Stimulated activated CD4-positive, alpha-beta T cell treated with anti-CD3 and anti-CD28 coated beads, Interleukin-12 subunit alpha, Interleukin-12 subunit beta, amount 100 ng/mL, for 24 hours (primary cell): ENCODE measurements at regions not wholly inside any gene's neighbourhood (a gene's known extent, or its start where the extent isn't known, plus 50 kb on each side); places are given as distances from the start of the nearest gene placed in this dataset.
"Not testable (repeated sequence)": the region's sequence is repeated elsewhere in the genome, so short reads cannot be mapped to it uniquely, and the experiment has no call there.

Source experiments
- DNase-seq, 2 experiments: peaks; one replicate each; pipeline ENCODE4 v3.0.0-alpha.2; 2020; ENCODE audit warnings: low read depth in 2 of 2

DNA sequence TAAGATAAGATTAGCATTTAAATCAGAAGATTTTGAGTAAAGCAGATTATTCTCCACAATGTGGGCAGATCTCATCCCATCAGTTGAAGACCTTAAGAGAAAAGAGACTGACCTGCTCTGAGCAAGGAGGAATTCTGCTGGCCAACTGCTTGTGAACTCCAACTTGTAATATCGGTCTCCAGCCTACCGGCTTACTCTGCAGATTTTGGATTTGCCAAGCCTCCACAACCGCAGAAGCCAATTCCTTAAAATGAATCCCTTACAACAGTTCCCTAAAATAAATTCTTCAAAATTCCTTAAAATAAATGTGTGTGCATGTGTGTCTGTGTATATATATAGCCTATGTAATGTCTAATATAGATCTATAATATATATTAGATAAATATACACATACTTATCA, 107.4 kb upstream of the KLF13 start:
- no peak for DNase-seq

DNA sequence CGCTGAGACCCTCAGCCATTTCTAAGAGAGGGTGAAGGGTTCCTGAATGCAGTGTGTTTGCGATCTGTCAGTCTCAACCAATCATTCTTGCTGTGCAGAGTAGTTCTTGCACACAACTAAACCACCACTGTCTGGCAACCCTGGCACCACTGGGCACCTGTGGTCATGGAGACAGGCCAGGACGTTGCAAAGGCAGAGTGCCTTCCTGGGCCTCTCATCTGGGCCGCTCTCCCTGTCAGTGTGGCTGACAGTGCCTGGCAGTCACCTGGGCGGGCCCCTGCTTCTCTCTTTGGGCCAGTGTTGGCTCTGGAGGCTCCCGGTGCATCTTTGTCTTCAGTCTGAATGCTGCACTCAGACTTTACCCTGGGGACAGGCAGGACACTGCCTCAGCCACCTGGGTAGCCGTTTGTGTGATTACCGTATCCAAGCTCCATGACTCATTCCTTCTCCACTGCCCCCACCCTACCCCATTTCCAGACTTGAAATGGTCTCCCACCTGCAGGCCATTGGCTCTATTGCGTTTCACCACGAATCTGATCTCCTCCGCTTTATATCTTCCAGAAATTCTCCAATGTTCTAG, 104.6 kb upstream of the KLF13 start:
- DNase-seq: no peak

DNA sequence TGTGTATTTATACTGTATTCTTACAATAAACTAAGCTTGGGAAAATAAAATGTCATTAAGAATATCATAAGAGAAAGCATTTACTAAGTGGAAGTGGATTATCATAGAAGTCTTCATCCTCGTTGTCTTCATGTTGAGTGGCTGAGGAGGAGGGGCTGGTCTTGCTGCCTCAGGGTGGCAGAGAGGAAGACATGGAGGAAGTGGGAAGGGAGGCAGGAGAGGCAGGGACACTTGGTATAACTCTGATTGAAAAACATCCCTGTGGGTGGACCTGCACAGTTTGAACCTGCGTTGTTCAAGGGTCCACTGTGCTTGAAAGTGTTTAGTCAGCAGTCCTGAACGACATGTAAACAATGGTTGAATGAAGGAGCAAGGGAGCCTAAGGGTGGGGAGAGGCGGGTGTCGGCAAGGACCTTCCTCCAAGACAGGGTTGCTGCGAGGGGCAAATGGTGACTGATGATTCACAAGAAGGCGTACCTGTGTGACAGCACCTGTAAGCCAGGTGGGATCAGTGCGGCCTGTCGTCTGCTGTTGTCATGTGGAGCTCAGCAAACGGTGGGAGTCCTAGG, 103.8 kb upstream of the KLF13 start:
- no peak for DNase-seq

DNA sequence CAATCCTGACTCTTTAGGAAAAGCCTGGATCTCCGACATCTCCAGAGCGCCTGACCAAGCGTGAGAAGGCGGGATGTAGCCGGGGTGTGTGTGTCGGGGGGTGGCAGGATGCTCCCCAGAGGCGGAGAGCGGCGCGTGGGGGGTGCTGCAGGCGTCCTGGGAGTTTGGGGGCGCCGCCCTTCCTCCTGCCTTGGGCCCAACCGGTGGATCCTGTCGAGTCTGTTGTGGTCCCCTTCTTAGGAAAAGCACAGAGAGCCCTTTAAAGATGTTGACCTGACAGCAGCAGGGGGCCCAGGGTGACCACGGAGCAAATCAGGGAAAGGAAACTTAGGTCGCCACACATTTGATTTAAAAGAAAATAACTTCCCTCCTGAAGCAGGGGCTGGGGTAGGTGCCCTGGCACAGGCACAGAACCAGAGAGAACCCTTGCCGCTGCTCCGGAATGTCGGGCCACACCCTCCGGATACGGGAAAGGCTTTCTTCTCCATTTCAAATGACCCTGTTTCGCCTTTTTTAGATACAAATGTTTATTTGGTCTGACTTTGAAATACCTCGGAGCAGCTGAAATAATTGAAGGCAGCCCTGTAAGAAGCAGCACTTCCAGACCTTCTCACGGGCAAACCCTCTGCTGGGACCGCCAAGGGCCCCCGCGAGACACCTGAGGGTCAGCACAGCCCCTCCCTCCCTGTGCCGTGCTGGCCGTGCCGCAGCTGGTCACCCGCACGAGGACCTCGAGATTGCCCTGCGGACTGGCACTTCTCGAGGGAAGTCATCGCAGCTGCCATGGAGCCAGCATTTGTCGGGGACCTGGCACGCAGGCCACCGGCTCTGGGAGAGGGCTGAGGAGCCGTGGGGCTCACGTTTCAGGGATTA, 102.9 kb upstream of the KLF13 start:
- no peak for DNase-seq

DNA sequence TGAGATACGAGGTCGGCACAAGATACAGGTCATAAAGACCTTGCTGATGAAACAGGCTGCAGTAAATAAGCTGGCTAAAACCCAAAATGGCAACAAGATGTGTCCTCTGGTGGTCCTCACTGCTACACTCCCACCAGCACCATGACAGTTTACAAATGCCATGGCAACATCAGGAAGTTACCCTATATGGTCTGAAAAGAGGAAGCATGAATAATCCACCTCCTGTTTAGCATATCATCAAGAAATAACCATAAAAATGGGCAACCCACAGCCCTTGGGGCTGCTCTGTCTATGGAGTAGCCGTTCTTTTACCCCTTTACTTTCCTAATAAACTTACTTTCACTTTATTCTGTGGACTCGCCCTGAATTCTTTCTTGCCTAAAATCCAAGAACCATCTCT, 102.0 kb upstream of the KLF13 start:
- DNase-seq: not testable (repeated sequence)

DNA sequence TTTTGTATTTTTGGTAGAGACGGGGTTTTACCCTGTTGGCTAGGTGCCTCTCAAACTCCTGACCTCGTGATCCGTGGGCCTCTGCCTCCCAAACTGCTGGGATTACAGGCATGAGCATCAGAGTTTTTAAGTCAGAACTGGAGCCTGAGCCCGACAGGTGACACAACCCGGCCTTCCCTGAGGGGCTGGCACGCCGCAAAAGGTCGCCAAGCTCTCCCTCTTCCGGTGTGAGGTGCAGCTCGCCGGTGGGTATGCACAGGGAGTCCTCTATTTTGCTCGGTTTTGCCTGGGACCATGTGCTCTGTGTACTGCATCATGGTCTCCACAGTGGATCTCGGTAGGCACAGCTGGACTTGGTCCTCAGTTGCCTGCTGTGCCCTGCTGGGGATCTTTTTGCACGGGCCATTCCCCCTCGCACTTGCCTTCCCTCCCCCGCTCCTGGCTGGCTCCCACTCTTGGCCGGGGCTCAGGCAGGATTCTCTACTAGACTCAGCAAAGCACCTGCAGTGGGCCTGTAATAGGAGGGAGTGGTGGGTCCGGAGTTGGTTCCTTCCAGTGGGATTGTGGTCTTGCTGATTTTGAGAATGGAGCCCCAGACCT, 101.2 kb upstream of the KLF13 start:
- no peak for DNase-seq

DNA sequence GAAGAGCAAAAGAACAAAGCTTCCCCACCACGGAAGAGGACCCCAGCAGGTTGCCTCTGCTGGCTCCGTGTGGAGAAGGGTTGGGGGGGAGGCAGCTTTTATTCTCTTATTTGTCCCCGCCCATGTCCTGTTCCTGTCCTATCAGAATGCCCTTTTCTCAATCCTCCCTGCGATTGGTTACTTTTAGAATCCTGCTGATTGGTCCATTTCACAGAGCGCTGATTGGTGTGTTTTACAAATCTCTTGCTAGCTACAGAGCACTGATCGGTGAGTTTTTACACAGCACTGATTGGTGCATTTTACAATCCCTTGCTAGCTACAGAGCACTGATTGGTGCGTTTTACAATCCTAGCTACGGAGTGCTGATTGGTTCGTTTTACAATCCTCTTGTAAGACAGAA, 100.6 kb upstream of the KLF13 start:
- no peak for DNase-seq

DNA sequence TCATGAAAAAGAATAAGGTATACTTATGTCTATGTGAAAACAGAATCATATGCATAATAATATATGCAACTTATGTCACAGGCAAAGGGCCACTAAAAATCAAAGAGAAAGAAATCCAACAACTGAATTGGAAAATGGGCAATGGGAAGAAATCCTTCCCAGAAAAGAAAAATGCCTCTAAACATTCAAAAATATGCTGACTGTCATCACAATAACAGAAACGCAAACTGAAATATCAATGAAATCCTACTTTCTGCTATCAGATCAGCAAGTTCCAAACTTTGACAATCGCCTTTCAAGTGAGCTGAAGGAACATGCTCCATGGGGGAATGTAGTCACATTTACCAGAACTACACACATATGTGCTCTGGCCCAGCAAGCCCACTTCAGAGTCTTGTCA, 99.4 kb upstream of the KLF13 start:
- no peak for DNase-seq

DNA sequence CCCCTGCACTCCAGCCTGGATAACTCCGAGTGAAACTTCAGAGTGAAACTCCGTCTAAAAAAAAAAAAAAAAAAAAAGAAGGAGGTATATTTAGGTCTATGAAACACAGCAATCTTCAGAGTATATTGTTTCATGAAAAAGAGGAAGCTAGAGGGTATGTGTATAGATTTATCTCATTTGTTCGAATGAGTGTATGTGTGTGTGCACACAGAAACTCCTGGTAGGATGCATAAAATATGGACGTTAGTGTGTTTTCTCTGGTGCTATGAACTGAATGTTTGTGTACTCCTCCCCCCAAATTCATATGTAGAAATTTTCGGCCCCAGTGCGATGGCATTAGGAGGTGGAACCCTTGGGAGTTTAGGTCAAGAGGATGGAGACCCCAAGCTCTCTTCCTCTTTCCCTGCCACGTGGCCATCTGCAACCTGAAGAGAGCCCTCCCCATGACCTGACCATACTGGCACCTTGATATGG, 98.6 kb upstream of the KLF13 start:
- no peak for DNase-seq

DNA sequence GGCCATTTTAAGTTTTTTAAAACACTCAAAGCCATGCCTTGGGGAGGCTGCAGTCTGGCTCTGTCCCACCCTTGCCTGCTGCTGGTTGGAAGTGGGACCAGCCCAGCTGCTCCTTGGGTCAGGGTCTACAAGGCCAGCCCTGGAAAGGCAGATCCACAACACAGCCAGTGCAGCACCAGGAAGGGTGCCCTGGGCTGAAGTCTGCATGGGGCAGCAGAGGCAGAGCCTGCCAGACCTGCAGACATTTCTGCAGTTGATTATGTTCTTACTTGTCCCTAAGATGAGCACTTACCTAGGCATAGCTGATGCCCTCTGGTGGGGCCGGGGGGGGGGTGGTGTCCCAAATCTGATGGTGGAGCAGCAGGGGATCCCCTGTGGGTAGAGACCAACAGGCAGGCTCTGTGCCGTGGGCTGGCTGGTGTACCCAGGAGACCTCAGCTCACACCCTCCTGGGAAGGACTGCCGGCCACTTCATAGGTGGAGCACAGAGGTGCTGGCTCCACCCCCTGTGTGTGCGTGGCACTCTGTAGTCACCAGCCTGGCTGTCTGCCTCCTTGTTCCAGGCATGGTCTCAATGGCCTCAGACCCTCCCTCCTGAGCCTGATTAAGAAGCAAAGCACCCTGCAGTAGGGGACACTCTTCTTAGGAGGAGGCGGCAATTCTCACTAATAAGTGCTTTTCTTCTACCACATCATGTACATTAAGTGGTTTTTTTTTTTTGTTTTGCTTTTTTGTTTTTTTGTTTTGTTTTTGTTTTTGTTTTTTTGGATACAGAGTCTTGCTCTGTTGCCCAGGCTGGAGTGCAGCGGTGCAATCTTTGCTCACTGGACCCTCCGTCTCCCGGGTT, 97.4 kb upstream of the KLF13 start:
- DNase-seq: no peak

DNA sequence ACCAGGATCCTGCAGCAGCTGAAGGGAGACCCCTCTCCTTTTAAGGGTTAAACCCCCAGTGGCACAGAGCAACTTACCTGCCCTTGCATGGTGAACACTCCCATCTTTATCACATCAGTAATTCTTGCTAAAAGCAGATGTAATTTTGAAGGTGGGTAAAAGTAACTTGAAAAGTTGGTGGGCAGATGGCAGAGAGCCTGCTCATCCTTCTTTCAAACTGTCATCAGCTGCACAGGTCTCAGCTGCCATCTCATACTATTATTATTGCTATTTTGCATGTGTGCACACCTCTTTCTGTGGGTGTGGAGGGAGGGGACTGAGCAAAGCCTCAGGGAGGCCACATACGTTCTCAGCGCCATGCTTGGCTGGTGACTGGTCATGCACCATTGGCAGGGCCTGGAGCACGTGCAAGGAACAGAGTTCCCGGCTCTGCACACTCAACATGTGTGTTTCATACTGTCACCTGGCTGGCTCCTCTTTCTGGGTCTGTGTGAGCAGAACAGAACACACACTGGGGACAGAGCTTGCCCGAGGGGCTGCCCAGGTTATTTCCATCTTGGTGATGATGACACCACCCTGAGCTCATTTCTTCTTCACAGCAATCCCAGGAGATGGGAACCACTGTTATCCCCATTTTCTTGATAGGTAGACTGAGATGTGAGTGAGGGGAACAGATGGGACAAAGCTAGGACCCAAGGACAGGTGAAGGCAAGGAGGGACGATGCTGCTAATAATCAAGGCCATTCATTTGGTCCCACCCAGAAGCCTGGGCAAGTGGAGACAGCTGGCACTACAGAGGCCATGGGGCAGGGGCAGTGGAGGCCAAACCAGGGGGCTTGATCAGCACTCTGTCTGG, 95.8 kb upstream of the KLF13 start:
- no peak for DNase-seq

DNA sequence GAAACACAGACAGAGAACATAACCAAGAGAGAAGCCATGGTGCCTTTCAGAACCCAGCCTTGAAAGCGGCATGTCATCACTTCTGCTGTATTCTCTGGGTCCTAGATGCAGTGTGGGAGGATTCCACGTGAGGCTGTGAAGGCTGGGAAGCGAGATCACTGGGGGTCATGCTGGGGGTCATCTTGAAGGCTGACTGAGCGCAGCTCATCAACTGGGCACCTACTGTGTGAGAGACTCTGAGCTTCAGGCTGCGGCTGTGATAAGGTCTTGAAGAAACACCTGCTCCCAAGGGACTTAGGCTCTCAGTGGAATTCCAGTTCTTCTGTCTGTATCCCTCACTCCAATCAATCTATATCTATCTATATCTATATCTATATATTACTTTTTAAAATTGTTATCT, 91.8 kb upstream of the KLF13 start:
- DNase-seq: no peak

DNA sequence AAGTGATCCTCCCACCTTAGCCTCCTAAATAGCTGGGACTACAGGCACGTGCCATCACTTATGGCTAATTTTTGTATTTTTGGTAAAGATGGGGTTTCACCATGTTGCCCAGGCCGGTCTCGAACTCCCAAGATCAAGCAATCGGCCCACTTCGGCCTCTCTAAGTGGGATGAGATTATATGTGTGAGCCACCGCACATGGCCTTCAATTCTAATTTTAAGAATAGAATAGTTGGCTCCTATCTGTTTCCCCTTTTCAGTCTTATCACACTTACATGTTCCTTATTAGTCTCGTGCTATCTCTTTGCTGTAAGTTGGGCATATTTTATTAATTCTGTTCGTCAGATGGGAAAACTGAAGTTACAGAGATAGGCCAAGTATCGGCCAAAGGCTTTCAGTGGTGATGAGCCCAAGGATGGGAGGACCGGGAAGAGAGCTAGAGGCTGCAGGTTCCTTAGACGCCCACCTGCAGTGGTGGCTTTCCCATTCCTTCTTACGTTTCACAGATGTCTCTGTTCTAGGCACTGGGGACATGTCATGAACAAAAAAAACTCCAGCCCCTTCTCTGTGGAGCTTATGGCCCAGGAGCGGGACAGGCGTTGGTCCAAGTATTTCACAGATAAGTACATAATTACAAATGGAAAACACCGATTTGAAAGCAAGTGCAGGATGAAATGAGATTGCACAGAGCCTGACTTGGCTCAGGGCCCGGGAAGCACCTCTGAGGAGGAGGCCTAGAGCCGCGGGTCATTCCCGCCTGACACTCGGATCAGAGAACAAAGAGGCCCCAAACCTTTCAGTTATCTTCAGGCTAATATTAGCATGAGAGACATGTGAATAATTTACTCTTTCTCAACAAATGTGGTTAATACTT, 91.1 kb upstream of the KLF13 start:
- DNase-seq: no peak

DNA sequence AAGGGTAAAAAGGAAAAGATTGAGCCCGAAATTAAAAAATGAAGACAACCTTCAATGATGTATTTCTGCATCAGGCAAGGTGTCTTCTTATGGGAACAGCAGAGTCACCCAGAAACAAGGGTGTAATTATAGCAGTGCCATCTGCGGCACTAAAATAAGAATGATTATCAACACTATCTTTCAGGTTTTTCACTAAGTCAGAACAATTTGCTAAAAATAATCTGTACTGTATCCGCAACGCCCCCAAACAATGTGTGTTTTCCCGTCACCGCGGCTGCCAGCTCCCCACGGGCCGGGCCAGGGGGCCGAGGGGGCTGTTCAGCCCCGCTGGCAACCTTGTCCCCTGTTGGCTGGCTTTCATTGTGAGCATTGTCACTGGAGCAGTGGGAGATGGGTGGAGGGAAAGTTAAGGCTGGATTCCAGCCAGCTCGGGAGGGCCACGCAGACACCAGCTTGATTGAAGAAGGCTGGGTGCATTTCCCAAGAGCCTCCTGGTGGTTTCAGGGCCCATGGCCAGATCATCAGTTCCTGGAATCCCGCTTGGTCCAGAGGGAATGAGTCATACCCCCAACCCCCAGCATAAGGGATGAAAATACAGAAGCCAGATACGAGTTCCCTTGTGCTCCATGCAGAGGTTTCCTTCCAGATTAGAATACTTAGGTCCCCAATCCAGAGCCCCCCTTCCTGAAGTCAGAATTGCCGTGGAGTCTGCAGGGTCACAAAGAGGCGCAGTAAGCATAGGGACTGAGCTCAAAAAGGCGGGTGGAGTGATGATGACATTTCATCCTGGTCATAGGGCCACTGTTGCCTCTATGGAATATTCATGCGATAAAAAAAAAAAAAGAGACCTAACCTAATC, 90.2 kb upstream of the KLF13 start:
- no peak for DNase-seq

DNA sequence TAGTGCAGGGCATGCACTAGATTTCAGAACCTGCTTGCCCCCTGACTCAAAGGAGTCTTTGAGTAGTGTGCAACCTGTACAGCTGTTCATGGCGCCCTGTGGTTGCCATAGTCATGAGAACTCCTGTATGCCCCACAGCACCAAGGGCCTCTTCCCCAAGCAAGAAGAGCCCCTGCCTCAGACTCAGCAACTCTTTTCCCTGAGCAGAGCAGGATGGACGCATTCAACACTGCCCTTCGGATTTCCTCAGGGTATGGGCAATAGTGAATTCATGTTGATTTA, 89.7 kb upstream of the KLF13 start:
- DNase-seq: no peak

DNA sequence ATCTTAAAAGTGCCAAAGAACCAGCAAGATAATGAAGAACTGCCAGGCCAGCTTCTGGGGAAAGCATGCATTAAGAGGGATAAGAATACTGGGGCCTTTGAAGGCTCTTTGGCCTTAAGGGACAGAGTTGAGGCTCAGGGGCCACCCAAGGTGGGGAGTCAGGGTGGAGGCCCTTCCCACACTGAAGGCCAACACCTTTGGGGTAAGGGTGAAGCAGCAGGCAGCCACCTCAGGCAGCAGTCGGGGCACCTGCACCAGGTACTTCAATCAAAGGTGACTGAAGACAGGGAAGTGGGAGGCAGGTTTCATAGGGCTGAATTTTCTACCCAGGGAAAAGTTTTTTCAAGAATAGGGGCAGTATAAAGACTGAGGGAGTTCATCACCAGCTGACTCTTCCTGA, 87.7 kb upstream of the KLF13 start:
- DNase-seq: no peak

DNA sequence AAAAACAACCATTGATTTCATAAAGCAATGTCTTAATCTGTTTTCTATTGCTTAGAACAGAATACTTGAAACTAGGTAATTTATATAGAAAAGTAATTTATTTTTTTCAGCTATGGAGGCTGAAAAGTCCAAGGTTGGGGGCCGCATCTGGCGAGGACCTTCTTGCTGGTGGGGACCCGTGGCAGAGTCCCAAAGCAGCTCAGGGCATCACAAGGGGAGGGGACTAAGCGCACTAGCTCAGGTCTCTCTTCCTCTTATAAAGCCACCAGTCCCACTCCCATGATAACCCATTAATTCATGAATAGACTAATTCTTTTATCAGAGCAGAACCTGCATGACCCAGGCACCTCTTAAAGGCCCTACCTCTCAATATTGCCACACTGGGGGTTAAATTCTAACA, 87.2 kb upstream of the KLF13 start:
- DNase-seq: no peak

DNA sequence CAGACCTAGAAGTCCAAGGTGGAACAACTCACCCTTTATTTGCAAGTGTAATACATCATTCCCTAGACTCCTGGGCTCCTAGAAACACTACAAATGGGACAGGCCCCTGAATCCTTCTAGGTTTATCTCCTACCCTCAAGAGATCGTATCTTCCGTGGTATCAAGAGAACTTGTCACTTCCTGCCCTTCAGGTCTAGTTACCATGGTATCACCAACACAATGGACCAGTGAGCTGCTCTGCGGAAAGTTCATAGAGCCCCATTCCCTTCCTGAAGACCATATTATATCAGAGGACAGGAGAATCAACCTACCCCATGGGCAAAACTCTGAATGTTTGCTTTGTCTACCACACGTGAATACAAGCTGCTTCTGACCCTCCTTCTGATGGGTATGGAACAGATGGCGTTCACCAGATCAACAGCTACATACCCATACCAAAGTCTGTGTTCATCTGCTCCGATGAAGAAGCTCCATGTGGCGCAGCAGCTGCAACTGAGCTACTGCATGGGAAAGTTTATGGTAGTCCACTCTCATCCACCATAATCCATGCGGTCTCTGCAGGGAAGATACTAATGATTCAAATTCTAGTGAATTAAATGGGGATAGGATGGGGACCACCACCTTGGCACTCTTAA, 84.6 kb upstream of the KLF13 start:
- DNase-seq: no peak

DNA sequence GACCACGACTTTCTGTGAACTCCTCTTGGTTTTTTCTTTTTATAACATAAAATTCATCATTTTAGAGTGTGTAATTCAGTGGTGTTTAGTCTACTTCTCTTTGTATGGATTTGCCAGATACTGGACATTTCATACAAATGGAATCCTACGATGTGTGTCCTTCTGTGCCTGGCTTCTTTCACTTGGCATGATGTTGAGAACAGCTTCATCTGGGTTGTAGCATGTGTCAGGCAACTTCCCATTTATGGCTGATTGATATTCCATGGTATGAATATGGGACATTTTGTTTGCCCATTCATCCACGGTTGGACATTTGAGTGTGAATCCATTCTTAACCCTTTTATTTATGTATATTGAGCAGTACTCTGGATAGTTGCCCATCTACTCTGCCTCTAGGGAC, 82.7 kb upstream of the KLF13 start:
- no peak for DNase-seq
